Rectal smooth muscle tissue (tissue), 1 donor: ENCODE measurements at regions not wholly inside any gene's neighbourhood (a gene's known extent, or its start where the extent isn't known, plus 50 kb on each side); places are given as distances from the start of the nearest gene placed in this dataset.

Source experiments
- H3K27ac ChIP-seq: one replicate; pipeline ENCODE4 v1.7.0; 2013; ENCODE audit warnings: low read depth, low read length, inconsistent platforms
- H3K27me3 ChIP-seq: one replicate; pipeline ENCODE4 v1.7.0; 2013; ENCODE audit warnings: low read length; ENCODE audit not compliant: control insufficient read depth, insufficient read depth
- H3K36me3 ChIP-seq: one replicate; pipeline ENCODE4 v1.7.0; 2013; ENCODE audit warnings: low read length; ENCODE audit not compliant: control insufficient read depth, insufficient read depth
- H3K4me1 ChIP-seq: one replicate; pipeline ENCODE4 v1.7.0; 2013; ENCODE audit warnings: low read length; ENCODE audit not compliant: control insufficient read depth, insufficient read depth
- H3K4me3 ChIP-seq: one replicate; pipeline ENCODE4 v1.7.0; 2013; ENCODE audit warnings: low read length
- H3K9ac ChIP-seq: one replicate; pipeline ENCODE4 v1.7.0; 2013; ENCODE audit warnings: low read length

DNA sequence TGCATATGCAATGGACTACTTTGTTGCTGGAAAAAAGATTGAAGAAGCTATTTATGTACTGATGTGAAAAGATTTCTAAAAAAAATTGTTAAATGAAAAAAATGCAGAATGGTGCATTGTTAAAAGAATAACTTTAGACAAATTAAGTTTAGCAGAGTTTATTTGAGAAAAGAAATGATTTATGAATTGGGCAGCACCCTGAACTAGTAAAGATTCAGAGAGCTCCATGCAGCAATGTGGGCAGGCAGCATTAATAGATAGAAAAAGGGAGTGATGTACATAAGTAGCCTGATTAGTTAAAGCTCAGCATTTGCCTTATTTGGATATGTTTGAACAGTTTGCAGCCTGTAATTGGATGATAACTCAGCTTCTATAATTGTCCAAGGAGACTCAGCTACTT, 677.9 kb upstream of the SEMA6A start:
- Histone ChIP-seq H3K27ac (no peak overlapping the region), H3K27me3 (no peaks in the 10 kb centered on the region), H3K4me1 (no peaks in the 10 kb centered on the region), H3K4me3 (no peak overlapping the region), H3K9ac (no peak overlapping the region), H3K36me3 (no peaks in the 10 kb centered on the region)

DNA sequence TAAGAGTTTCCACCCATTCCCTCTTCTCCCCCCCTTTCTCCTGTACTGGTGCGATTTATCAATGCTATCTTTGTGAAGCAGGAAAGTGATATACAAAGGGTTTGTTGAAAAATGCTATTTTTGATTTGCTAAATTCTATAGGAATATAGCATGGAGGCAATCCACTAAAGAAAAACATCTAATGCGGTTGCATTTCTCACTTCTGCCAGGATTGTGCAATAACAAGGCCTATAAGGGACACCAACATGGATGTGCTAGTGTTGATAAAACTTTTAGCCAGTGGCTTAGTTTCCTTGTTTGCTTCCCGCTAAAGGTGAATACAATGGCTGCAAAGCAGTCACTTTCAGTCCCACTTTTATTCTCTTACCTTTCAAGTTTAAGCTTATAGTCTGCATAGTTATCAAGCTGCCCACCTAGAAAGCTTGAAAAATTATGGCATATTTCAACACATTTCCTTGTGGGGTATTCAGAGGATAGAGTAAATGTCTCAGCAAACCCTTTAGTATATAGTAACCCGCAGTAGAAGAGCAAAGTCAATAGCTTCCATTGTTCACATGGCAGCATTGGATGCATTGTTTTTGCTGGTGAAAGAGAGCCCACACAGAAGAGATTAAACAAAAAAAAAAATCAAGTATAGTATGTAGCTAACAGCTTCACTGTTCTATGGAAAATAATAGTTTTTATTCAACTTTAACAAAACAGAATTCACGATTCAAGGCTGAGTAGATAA, 674.6 kb upstream of the SEMA6A start:
- no peak overlapping the region for H3K4me3 ChIP-seq
- no peaks in the 10 kb centered on the region for H3K36me3 ChIP-seq
- H3K27me3 ChIP-seq, result no peaks in the 10 kb centered on the region
- no peak overlapping the region for H3K9ac ChIP-seq
- no peak overlapping the region for H3K27ac ChIP-seq
- H3K4me1 ChIP-seq, result no peaks in the 10 kb centered on the region

DNA sequence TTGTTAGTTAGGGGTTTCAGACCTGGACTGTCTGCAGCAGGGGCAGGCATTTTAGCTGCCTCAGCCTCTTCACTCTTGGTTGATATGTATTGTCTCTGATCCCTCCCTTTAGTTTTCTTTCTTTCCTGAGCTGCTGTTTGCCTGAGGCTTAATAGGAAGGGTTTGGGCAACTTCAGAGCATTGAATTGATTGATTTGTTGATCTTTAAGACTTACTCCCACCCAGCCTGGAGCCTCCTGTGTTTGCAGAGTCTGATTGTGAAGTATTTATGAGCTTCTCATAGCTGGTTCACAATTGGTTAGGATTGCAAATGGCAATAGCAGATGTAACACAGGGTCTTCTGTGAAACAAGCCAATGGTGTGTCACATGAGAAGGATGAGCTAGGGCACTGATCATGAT, 671.8 kb upstream of the SEMA6A start:
- Histone ChIP-seq H3K4me3 (no peak overlapping the region), H3K9ac (no peak overlapping the region), H3K27me3 (no peaks in the 10 kb centered on the region)

DNA sequence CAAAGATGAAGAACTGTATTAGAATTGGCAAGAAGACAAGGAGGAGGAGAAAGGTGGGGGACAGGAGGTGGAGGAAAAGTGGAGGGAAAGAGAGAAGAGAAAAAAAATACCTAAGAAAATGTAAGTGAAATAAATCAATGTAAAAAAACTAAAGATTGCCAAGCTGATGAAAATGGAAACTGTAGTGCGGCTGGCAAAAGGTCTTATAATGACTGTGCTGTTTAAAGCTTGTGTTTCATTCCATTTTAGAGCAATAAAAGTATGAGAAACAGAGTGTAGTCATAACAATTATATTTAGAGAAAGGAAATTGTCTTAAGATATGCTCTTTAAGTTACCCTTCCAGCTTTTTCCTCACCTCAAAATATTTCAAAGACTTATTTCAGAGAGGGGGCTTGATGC, 670.5 kb upstream of the SEMA6A start:
- Histone ChIP-seq H3K27me3 (no peaks in the 10 kb centered on the region), H3K27ac (no peak overlapping the region), H3K9ac (no peak overlapping the region), H3K4me1 (no peaks in the 10 kb centered on the region), H3K36me3 (no peaks in the 10 kb centered on the region), H3K4me3 (no peak overlapping the region)

More for the DNA sequence above, 671.8 kb upstream of the SEMA6A start:
- Histone ChIP-seq H3K4me1 (no peaks in the 10 kb centered on the region), H3K27ac (no peak overlapping the region), H3K36me3 (no peaks in the 10 kb centered on the region)

DNA sequence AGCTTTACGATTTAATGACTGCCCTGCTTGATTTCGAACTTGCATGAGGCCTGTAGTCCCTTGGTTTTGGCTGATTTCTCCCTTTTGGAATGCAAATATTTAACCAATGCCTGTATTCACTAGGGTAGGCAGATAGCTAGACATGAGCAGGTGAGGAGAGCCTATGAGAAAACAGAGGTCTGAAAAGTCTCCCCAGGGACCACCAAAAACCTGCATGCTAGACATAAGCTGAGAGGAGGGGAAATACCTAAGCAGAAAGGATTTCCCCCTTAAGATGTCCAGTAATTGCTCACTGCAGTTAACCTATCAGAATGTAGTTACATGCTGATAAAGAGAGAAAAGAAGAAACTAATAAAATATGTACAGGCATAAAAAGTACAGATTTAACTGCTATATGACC, 667.4 kb upstream of the SEMA6A start:
- H3K36me3 ChIP-seq, result no peaks in the 10 kb centered on the region
- H3K27ac ChIP-seq, result no peak overlapping the region
- H3K27me3 ChIP-seq, result no peaks in the 10 kb centered on the region
- H3K4me1 ChIP-seq, result no peaks in the 10 kb centered on the region
- H3K4me3 ChIP-seq, result no peak overlapping the region
- no peak overlapping the region for H3K9ac ChIP-seq

DNA sequence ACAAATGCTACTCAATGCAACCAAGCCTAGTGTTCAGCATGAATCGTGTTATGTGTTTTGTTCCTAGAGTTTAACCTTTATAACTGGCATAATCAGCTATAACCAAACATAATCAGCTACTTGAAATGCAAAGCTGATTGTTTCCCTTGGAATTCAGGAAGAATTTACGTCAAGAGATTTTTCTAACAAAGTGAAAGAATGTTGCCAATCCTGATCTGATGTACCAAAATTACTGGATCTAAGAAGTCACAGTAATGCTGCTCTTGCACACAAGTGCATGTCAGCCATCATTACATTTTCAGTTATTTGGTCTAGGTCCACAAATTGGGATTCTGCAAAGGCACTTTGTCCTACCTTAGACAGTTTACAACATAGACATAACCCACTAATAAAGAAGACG, 662.3 kb upstream of the SEMA6A start:
- Histone ChIP-seq H3K4me1 (no peaks in the 10 kb centered on the region), H3K36me3 (no peaks in the 10 kb centered on the region), H3K9ac (no peak overlapping the region), H3K27me3 (no peaks in the 10 kb centered on the region), H3K4me3 (no peak overlapping the region), H3K27ac (no peak overlapping the region)

DNA sequence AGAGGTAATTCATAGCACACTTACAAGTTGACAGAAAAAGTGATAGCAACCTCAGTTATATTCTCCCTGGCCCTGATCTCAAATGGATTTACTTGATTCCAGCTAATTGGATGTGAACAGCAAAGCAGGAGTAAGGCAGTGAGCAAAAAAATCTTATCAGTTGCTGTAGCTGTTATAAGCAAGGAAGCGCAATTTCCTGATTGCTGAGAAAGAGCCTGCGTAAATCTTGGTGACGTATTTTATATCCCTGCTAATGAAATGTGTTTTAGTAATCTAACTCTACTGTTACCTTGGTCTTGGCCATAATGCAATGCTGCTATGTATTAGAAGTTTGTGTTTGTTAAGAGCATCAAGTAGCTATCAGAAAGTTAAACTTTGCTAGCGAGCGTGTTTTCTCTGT, 661.2 kb upstream of the SEMA6A start:
- no peak overlapping the region for H3K4me3 ChIP-seq
- no peaks in the 10 kb centered on the region for H3K36me3 ChIP-seq
- H3K27ac ChIP-seq, result no peak overlapping the region
- no peaks in the 10 kb centered on the region for H3K27me3 ChIP-seq
- H3K9ac ChIP-seq, result no peak overlapping the region
- no peaks in the 10 kb centered on the region for H3K4me1 ChIP-seq

DNA sequence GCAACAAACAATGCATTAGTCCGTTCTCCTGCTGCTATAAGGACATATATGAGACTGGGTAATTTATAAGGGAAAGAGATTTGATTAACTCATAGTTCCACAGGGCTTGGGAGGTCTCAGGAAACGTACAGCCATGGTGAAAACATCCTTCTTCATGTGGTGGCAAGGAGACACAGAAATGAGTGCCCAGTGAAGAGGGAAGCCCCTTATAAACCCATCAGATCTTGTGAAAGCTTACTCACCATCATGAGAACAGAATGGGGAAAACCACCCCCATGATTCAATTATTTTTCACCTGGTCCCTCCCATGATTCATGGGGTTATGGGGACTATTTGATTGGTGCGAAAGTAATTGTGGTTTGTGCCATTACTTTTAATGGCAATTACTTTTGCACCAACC, 655.8 kb upstream of the SEMA6A start:
- Histone ChIP-seq H3K27me3 (no peaks in the 10 kb centered on the region), H3K9ac (no peak overlapping the region), H3K36me3 (no peaks in the 10 kb centered on the region), H3K27ac (no peak overlapping the region), H3K4me3 (no peak overlapping the region), H3K4me1 (no peaks in the 10 kb centered on the region)

DNA sequence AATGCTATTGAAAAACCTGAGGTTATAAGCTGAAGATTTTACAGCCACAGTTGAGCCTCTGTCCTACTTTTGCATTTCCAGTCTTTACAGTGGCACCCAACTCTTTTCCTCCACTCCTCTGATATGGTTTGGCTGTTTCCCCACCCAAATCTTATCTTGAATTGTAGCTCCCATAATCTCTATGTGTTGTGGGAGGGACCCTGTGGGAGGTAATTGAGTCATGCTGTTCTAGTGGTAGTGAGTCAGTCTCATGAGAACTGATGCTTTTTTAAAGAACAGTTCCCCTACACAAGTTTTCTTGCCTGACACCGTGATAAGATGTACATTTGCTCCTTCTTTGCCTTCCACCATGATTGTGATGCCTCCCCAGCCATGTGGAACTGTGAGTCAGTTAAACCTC, 646.1 kb upstream of the SEMA6A start:
- no peaks in the 10 kb centered on the region for H3K4me1 ChIP-seq
- H3K4me3 ChIP-seq, result no peak overlapping the region
- no peak overlapping the region for H3K27ac ChIP-seq
- no peak overlapping the region for H3K9ac ChIP-seq
- no peaks in the 10 kb centered on the region for H3K36me3 ChIP-seq
- no peaks in the 10 kb centered on the region for H3K27me3 ChIP-seq

DNA sequence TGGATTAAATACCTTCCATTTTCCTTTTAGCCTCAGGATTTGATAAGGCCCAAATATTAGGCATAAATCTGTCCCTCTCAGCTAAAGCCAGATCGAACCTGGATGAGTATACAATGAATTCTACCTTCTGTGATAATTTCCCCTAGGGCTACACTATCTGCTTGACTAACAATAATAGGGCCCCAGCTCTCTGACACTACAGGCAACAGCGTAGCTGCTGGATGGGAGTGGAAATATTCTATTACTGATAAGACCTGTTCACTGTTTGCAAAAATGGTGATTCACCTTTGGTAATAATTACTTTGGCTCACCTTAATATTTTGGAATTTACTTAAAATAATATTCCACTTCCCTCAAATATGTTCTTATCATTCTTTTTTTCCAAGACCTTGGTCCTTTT, 644.2 kb upstream of the SEMA6A start:
- H3K4me3 ChIP-seq, result no peak overlapping the region
- H3K36me3 ChIP-seq, result no peaks in the 10 kb centered on the region
- no peak overlapping the region for H3K9ac ChIP-seq
- H3K4me1 ChIP-seq, result no peaks in the 10 kb centered on the region
- H3K27ac ChIP-seq, result no peak overlapping the region
- H3K27me3 ChIP-seq, result no peaks in the 10 kb centered on the region

DNA sequence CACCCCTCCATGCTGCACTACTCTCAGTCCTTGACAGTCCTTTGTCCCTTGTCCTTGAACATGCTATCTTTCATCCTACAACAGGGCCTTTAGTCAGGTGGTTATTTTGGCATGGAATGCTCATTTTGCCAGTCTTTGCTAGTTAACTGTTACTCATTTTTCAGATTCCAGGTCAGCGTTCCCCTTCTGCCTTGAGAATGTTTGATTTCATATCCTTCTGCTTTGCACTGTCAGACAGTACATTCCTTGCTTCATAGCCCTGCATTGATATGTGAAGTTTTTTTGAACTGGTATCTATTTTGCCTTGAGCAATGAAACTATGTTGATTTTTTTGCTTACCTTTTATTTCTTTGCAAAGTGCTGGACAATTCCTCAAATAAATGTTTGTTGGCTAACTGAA, 638.2 kb upstream of the SEMA6A start:
- Histone ChIP-seq H3K4me3 (no peak overlapping the region), H3K36me3 (no peaks in the 10 kb centered on the region), H3K4me1 (no peaks in the 10 kb centered on the region), H3K27me3 (no peaks in the 10 kb centered on the region), H3K27ac (no peak overlapping the region), H3K9ac (no peak overlapping the region)

DNA sequence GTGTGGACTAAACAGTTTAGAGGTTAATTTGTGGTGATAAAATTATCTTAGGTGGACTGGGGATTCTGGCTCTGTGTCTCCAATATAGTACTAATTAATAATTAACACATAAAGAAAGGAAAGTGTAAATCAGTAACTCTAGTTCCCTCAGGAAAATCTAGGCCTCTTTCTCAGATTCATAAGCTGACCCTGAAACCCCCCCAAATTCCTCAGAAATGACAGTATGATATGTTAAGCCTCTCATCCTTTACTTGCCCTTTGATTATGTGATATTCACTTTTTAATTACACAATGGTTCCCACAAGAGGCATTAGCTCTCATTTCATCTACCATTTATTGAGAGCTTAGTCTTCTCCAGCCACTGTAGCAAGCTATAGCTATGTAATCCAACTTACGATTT, 636.2 kb upstream of the SEMA6A start:
- Histone ChIP-seq H3K4me3 (no peak overlapping the region), H3K27ac (no peak overlapping the region), H3K4me1 (no peaks in the 10 kb centered on the region), H3K27me3 (no peaks in the 10 kb centered on the region), H3K9ac (no peak overlapping the region), H3K36me3 (no peaks in the 10 kb centered on the region)

DNA sequence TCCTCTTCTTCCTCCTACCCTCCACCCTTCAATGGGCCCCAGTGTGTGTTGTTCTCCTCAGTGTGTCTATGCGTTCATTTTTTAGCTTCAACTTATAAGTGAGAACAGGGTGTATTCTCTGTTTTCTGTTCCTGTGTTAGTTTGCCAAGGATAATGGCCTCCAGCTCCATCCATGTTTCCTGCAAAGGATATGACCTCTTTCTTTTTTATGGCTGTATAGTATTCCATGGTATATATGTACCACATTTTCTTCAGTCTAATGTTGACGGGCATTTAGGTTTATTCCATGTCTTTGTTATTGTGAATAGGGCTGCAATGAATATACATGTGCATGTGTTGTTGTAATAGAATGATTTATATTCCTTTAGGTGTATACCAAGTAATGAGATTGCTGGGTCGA, 634.9 kb upstream of the SEMA6A start:
- Histone ChIP-seq H3K27ac (no peak overlapping the region), H3K4me3 (no peak overlapping the region), H3K27me3 (no peaks in the 10 kb centered on the region), H3K9ac (no peak overlapping the region), H3K36me3 (no peaks in the 10 kb centered on the region), H3K4me1 (no peaks in the 10 kb centered on the region)
